Fibroblast of lung (primary cell): ENCODE measurements at regions not wholly inside any gene's neighbourhood (a gene's known extent, or its start where the extent isn't known, plus 50 kb on each side); places are given as distances from the start of the nearest gene placed in this dataset.

Experiments used
- DNase-seq, 2 donors: peaks; one replicate each; pipeline versions ENCODE4 v3.0.0 to v3.0.0-alpha.2; 2010; ENCODE audit warnings: low read depth in 2 of 2
- H2AFZ ChIP-seq: 2 replicates; pipeline ENCODE4 v1.5.1; 2012; ENCODE audit warnings: low read length, control low read depth, inconsistent platforms
- H3K27ac ChIP-seq: 2 replicates; pipeline ENCODE4 v1.5.1; 2011; ENCODE audit warnings: low read length, control low read depth; ENCODE audit not compliant: insufficient read depth
- H3K27me3 ChIP-seq: 2 replicates; pipeline ENCODE4 v1.5.1; 2011; ENCODE audit warnings: mild to moderate bottlenecking, low read length; ENCODE audit not compliant: control insufficient read depth, insufficient read depth
- H3K36me3 ChIP-seq: 2 replicates; pipeline ENCODE4 v1.5.1; 2011; ENCODE audit warnings: low read length; ENCODE audit not compliant: control insufficient read depth, insufficient read depth
- H3K4me1 ChIP-seq: 2 replicates; pipeline ENCODE4 v1.5.1; 2011; ENCODE audit warnings: low read length; ENCODE audit not compliant: control insufficient read depth, insufficient read depth; ENCODE audit errors: extremely low read depth
- H3K4me2 ChIP-seq: 2 replicates; pipeline ENCODE4 v1.5.1; 2011; ENCODE audit warnings: low read length, control low read depth; ENCODE audit not compliant: insufficient read depth; ENCODE audit errors: extremely low read depth
- H3K4me3 ChIP-seq, 4 experiments: fragments of 200-600 bp in 1 of 4; sonication (generic) in 1 of 4; replicated peaks in 1 of 4; 2 replicates each; pipeline ENCODE4 v1.5.1; 2011 to 2016; ENCODE audit warnings: low read length in 4 of 4, low read depth in 3 of 4, mild to moderate bottlenecking in 3 of 4, control low read depth in 2 of 4, inconsistent platforms in 1 of 4, mixed read lengths in 1 of 4; ENCODE audit not compliant: insufficient read depth in 1 of 4; ENCODE audit errors: control extremely low read depth in 1 of 4
- H3K79me2 ChIP-seq: 2 replicates; pipeline ENCODE4 v1.5.1; 2012; ENCODE audit warnings: mild to moderate bottlenecking, low read length, inconsistent platforms; ENCODE audit not compliant: control insufficient read depth, insufficient read depth
- H3K9ac ChIP-seq: 2 replicates; pipeline ENCODE4 v1.5.1; 2011; ENCODE audit warnings: mild to moderate bottlenecking, low read length, control low read depth; ENCODE audit not compliant: insufficient read depth
- H3K9me3 ChIP-seq: 2 replicates; pipeline ENCODE4 v1.5.1; 2012; ENCODE audit warnings: low read depth, low read length; ENCODE audit not compliant: control insufficient read depth, insufficient read depth
- H4K20me1 ChIP-seq: 2 replicates; pipeline ENCODE4 v1.5.1; 2011; ENCODE audit warnings: low read length; ENCODE audit not compliant: control insufficient read depth, insufficient read depth; ENCODE audit errors: extremely low read depth
- EZH2 ChIP-seq: IDR thresholded peaks from 2 replicates; pipeline ENCODE4 v1.5.1; 2012; ENCODE audit warnings: low read length, control low read depth, mild to moderate bottlenecking; ENCODE audit errors: missing control alignments
- TF ChIP-seq, protein P1 (sequence below), 2 donors: IDR thresholded peaks in 1 of 2; conservative IDR thresholded peaks in 1 of 2; 1 replicate in 1 of 2; 2 replicates in 1 of 2; pipeline ENCODE4 v1.5.1; 2011 to 2012; ENCODE audit warnings: low read length in 2 of 2, control low read depth in 1 of 2, inconsistent platforms in 1 of 2, low read depth in 1 of 2, mild to moderate bottlenecking in 1 of 2

GRCh38 chr21:35259457-35259856 is 210.4 kb upstream of the RUNX1 start:
- no peaks in the 10 kb centered on the region for H3K36me3 ChIP-seq
- no peaks in the 10 kb centered on the region for H3K27me3 ChIP-seq
- H3K4me3 ChIP-seq, result no peak overlapping the region
- H3K27ac ChIP-seq, result no peak overlapping the region
- H3K4me1 ChIP-seq, result peaks cover 6% of the 10 kb centered on the region
- H2AFZ ChIP-seq, result no peak overlapping the region
- H3K9me3 ChIP-seq, result no peaks in the 10 kb centered on the region
- no peak for TF ChIP-seq EZH2
- TF ChIP-seq, protein P1, sequence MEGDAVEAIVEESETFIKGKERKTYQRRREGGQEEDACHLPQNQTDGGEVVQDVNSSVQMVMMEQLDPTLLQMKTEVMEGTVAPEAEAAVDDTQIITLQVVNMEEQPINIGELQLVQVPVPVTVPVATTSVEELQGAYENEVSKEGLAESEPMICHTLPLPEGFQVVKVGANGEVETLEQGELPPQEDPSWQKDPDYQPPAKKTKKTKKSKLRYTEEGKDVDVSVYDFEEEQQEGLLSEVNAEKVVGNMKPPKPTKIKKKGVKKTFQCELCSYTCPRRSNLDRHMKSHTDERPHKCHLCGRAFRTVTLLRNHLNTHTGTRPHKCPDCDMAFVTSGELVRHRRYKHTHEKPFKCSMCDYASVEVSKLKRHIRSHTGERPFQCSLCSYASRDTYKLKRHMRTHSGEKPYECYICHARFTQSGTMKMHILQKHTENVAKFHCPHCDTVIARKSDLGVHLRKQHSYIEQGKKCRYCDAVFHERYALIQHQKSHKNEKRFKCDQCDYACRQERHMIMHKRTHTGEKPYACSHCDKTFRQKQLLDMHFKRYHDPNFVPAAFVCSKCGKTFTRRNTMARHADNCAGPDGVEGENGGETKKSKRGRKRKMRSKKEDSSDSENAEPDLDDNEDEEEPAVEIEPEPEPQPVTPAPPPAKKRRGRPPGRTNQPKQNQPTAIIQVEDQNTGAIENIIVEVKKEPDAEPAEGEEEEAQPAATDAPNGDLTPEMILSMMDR (conservative IDR thresholded peaks at IDR 0.05 in 1 of 2, IDR thresholded peaks at IDR 0.05 in 1 of 2; ENCODE audit: low read depth in 1 of 2, low read length in 2 of 2), result no peak
- no peaks in the 10 kb centered on the region for H4K20me1 ChIP-seq
- no peaks in the 10 kb centered on the region for H3K79me2 ChIP-seq
- H3K4me2 ChIP-seq, result no peak overlapping the region
- H3K9ac ChIP-seq, result no peak overlapping the region
- DNase-seq, result no peak

DNA sequence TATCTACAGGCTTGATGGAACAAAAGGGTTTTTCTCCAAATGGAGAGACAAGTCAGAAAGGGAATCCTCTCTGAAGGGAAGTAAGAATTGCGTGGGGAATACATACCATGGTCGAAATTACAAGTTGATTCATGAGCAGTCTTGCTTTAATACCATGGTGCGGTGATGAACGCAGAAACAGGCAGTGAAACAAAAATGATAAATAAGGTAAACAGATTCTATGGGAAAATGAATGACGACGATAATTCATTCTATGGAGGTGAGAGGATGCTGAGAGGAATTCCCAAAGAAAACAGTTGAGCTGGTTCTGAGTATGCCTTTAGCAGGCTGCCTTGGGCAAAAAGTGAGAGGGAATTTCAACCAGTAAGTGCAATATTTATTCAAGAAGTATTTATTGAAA is 209.4 kb upstream of the RUNX1 start:
- H3K9ac ChIP-seq, result no peak overlapping the region
- H3K9me3 ChIP-seq, result no peaks in the 10 kb centered on the region
- DNase-seq, result no peak
- no peak for TF ChIP-seq EZH2
- TF ChIP-seq, protein P1 (conservative IDR thresholded peaks at IDR 0.05 in 1 of 2, IDR thresholded peaks at IDR 0.05 in 1 of 2; ENCODE audit: low read depth in 1 of 2, low read length in 2 of 2), result no peak
- H4K20me1 ChIP-seq, result no peaks in the 10 kb centered on the region
- H3K4me3 ChIP-seq, result no peak overlapping the region
- H3K27ac ChIP-seq, result no peak overlapping the region
- no peaks in the 10 kb centered on the region for H3K79me2 ChIP-seq
- H2AFZ ChIP-seq, result no peak overlapping the region
- H3K27me3 ChIP-seq, result no peaks in the 10 kb centered on the region
- peaks cover 6% of the 10 kb centered on the region for H3K4me1 ChIP-seq
- H3K4me2 ChIP-seq, result no peak overlapping the region
- no peaks in the 10 kb centered on the region for H3K36me3 ChIP-seq

DNA sequence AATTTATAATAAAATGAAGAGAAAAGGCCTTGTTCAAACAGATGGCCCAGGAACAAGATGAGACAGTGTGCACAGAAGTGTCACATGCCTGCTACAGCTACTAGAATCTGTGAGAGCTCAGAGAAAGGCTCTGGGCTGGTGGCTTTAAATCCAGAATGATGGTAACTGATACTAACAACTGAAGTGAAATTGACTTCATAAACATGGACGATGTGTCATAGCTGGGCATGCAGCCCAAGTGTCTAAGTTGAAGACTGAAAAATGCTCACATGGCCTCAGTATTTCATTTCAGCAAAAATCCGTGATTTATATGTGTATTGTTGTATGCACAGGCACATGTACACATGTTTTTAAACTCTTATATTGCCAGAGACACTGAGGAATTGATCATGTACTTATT is 208.3 kb upstream of the RUNX1 start:
- peak overlapping the region; percentile 30 for H3K4me2 ChIP-seq
- peak overlapping the region; percentile 81 for H3K27ac ChIP-seq
- DNase-seq, result peak; percentile 95 to 97
- no peaks in the 10 kb centered on the region for H3K9me3 ChIP-seq
- no peaks in the 10 kb centered on the region for H3K36me3 ChIP-seq
- no peaks in the 10 kb centered on the region for H3K27me3 ChIP-seq
- H3K9ac ChIP-seq, result no peak overlapping the region
- no peaks in the 10 kb centered on the region for H3K79me2 ChIP-seq
- H4K20me1 ChIP-seq, result no peaks in the 10 kb centered on the region
- no peak overlapping the region for H2AFZ ChIP-seq
- H3K4me1 ChIP-seq, result peaks cover 6% of the 10 kb centered on the region
- TF ChIP-seq, protein P1 (conservative IDR thresholded peaks at IDR 0.05 in 1 of 2, IDR thresholded peaks at IDR 0.05 in 1 of 2; ENCODE audit: low read depth in 1 of 2, low read length in 2 of 2), result no peak
- TF ChIP-seq EZH2, result no peak
- H3K4me3 ChIP-seq, result no peak overlapping the region
